ENCODE measurements at regions not wholly inside any gene's neighbourhood (a gene's known extent, or its start where the extent isn't known, plus 50 kb on each side); places are given as distances from the start of the nearest gene placed in this dataset.

DNA sequence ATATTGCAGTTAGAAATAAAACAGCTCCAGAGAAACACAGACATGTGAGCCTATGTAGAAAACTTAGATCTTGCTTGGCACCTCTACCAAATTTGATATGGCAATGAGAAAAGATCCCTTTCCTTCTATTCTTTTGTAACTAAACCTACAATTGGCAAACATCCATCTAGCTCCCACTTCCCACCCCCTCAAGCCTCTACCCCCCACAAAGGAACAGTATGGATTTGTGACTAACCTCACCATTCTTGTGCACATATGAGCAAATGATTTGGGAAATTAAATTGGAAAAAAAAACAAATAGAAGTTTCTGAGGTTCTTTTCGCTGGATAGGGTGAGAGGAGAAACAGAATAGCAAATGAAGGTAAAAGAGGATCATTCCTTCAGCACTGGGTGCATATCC, 85.8 kb upstream of the TIAM2 start:
- peaks cover 9% of the 10 kb centered on the region for H3K36me3 Mint-ChIP-seq (ENCODE audit: low read depth)
- H3K27ac Mint-ChIP-seq, result no peak overlapping the region
- H3K27me3 Mint-ChIP-seq, result no peaks in the 10 kb centered on the region
- peaks cover 9% of the 10 kb centered on the region for H3K4me1 Mint-ChIP-seq (ENCODE audit: low read depth)
- no peak overlapping the region for H3K4me3 Mint-ChIP-seq
- DNase-seq, result no peak
- no peaks in the 10 kb centered on the region for H3K9me3 Mint-ChIP-seq

DNA sequence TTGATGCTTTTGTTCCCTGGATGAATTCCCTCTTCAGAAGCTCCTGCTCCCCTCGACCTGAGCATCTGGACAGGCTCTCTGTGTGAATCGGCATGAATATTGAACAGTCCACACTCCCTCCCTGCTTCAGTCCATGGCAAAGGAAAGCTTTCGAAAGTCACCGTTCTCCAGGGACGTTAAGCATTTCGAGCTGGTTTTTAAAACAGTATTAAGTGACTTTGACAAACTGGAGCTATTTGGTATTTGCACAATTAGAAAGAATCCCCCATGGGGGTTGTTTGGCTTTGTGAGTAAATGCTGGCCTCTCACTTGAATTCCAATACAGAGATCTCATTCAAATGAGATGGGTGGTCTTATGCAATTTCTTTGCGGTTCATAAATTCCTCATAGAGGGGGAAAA, 85.3 kb upstream of the TIAM2 start:
- H3K27me3 Mint-ChIP-seq, result no peaks in the 10 kb centered on the region
- no peak overlapping the region for H3K27ac Mint-ChIP-seq
- no peak overlapping the region for H3K4me3 Mint-ChIP-seq
- peaks cover 9% of the 10 kb centered on the region for H3K36me3 Mint-ChIP-seq (ENCODE audit: low read depth)
- peaks cover 13% of the 10 kb centered on the region for H3K4me1 Mint-ChIP-seq (ENCODE audit: low read depth)
- H3K9me3 Mint-ChIP-seq, result no peaks in the 10 kb centered on the region
- no peak for DNase-seq

DNA sequence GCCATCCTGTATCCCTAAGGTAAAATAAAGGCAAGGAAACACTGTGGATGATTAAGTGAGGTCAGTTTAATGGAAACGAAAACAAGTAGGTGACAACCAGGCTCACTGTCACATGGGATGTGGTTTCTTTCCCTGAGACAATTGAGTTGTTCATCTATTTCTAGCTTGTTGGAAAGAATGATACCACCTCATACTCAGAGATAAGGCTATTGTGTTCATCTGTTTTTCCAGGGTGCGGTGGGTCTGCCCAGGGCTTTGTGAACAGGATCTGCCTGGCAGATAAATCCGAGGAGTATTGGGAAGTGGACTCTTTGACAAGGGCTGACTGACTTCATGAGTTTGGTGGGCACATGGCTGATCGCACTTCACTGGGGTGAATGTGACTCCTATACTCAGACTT, 80.8 kb upstream of the TIAM2 start:
- no peak overlapping the region for H3K4me3 Mint-ChIP-seq
- no peaks in the 10 kb centered on the region for H3K27me3 Mint-ChIP-seq
- no peaks in the 10 kb centered on the region for H3K36me3 Mint-ChIP-seq (ENCODE audit: low read depth)
- no peak for DNase-seq
- peaks cover 14% of the 10 kb centered on the region for H3K4me1 Mint-ChIP-seq (ENCODE audit: low read depth)
- H3K27ac Mint-ChIP-seq, result peak overlapping the region; percentile 10
- H3K9me3 Mint-ChIP-seq, result no peaks in the 10 kb centered on the region

DNA sequence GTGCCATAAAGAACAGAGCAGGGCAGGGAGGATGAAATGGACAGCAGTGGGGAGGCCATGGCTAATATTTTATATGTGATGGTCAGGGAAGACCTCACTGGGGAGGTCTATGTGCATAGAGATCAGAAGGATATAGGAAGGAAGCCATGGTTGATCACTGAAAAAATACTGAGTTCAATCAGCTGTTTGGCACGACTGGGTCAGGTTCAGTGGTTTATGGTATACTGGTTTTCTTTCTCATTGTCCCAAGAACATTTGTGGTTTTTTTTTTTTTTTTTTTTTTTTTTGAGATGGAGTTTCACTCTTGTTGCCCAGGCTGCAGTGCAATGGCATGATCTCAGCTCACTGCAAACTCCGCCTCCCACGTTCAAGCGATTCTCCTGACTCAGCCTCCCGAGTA, 78.3 kb upstream of the TIAM2 start:
- Mint-ChIP-seq H3K36me3 (ENCODE audit: low read depth) (no peaks in the 10 kb centered on the region), H3K27ac (no peak overlapping the region), H3K27me3 (no peaks in the 10 kb centered on the region), H3K4me3 (no peak overlapping the region), H3K4me1 (ENCODE audit: low read depth) (peaks cover 21% of the 10 kb centered on the region), H3K9me3 (no peaks in the 10 kb centered on the region)
- no peak for DNase-seq

DNA sequence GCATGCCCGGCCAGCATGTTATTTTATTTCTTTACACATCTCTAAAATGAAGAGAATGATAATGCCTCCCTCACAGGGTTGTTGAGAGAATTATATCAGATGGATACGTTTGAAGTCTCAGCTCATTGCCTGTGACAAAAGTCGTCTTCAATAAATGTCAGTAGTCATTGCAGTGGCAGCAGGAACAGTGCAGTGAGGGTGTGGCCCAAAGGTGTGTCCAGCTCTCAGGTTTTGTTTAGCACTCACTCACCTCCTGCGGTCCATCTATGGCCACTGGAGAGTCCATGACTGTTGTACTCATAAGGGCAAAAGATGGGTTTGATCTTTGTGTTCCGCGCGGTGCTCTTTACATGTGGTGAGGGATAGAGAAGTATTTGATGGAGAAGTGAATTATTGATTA, 77.2 kb upstream of the TIAM2 start:
- no peak for DNase-seq
- Mint-ChIP-seq H3K4me1 (ENCODE audit: low read depth) (peaks cover 21% of the 10 kb centered on the region), H3K27ac (no peak overlapping the region), H3K4me3 (no peak overlapping the region), H3K9me3 (no peaks in the 10 kb centered on the region), H3K36me3 (ENCODE audit: low read depth) (no peaks in the 10 kb centered on the region), H3K27me3 (no peaks in the 10 kb centered on the region)

DNA sequence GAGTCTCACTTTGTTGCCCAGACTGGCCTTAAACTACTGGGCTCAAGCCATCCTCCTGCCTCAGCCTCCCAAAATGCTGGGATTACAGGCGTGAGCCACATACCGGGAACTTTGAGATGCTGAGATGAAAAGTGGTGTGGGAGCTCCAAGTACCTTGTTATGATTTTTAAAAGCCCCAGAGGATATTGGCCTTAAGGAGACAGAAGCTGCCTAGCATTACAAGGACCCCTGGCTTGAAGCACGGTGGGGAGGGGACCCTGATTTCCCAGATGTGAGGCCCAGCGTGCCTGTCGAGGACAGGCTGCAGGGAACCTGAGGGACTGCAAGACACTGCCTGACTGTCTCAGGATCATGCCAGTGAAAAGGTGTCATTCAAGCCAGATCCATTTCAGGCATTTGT, 75.3 kb upstream of the TIAM2 start:
- Mint-ChIP-seq H3K27me3 (no peaks in the 10 kb centered on the region), H3K9me3 (no peaks in the 10 kb centered on the region), H3K4me3 (no peak overlapping the region), H3K27ac (no peak overlapping the region), H3K4me1 (ENCODE audit: low read depth) (peaks cover 19% of the 10 kb centered on the region), H3K36me3 (ENCODE audit: low read depth) (no peaks in the 10 kb centered on the region)
- no peak for DNase-seq

DNA sequence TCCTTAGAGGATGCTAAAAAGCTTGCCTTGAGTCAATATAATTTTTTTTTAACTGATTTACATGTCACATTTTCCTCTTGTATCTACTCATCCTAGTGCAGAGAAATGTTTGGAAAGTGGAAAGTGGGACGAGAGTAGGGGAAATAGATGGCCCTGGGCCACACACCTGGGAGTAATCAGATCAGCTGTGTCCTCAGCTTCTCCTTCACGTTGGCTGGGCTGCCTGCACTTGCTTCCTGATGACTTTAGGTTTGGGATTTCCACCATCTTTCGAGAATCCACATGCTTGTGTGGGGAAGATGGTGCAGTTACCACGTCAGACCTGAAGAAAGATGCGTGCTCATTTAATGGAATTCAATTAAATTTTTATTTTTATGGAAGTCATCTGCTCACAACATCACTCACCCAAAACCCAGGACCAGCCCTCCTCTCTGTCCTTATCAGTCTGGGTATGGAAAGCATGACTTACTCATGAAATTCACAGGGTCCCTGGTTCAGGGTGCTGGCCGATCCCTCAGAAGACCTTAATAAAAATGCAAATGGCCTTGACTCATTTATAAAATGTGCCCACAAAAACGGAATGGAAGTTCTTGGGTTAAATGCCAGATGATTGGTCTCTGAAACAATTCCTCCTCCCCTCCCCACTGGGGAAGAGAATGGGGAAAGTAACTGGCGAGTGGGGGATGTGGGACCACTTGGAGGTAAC, 74.5 kb upstream of the TIAM2 start:
- Mint-ChIP-seq H3K36me3 (ENCODE audit: low read depth) (no peaks in the 10 kb centered on the region), H3K4me1 (ENCODE audit: low read depth) (peaks cover 15% of the 10 kb centered on the region), H3K27ac (no peak overlapping the region), H3K4me3 (no peak overlapping the region), H3K9me3 (no peaks in the 10 kb centered on the region), H3K27me3 (no peaks in the 10 kb centered on the region)
- no peak for DNase-seq

DNA sequence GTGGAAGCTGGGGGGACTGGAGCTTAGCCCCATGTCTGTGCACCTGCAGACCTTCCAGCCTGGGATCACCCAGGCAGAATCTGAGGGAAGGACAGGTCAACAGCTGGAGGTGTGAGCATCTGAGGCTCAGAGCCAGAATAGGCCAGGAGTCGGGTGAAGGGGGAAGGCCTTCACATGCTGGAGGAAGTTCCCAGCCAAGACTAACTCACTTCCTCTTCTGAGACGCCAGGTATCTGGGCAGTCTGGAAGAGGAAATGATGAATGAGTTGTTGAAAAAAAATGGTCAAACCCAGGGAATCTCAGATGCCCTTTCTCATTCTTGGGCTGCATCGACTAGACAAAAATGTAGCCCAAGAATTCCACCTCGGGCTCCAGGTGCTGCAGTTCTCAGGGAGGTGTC, 73.6 kb upstream of the TIAM2 start:
- Mint-ChIP-seq H3K9me3 (no peaks in the 10 kb centered on the region), H3K27ac (no peak overlapping the region), H3K4me1 (ENCODE audit: low read depth) (peaks cover 15% of the 10 kb centered on the region), H3K4me3 (no peak overlapping the region), H3K36me3 (ENCODE audit: low read depth) (no peaks in the 10 kb centered on the region), H3K27me3 (no peaks in the 10 kb centered on the region)
- no peak for DNase-seq

DNA sequence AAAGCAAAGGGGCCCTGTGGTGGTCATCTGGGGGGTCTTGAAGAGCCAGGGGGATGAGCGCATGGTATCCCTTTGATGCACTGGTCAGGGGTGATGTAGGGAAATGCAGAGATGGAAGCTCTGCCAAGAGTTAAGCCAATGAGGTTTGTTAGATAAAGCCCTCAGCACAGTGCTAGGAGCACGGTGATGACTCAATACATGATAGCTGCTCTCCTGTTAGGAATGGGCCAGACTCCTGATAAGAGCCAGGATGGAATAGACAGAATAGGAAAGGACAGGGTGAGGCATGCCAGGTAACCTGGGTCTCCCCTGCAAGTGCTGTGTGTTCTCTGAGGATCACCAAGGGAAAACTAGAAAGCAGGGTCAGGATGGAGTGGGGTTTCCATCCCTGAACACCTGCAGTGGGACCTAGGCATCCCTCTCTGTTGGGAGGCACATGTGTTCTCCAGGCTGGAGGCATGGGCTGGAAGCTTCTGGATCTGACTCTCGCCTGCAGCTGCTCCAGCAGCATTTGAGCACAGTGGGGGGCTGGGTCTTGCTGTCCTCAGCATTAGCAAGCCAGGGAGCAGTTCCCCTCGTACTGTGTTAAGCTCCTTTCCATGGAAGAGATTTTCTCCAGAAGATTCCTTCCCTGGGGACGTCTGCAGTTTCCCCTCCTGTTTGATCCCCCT, 71.8 kb upstream of the TIAM2 start:
- Mint-ChIP-seq H3K36me3 (ENCODE audit: low read depth) (no peaks in the 10 kb centered on the region), H3K9me3 (no peaks in the 10 kb centered on the region), H3K27ac (no peak overlapping the region), H3K4me3 (no peak overlapping the region), H3K27me3 (no peaks in the 10 kb centered on the region), H3K4me1 (ENCODE audit: low read depth) (peaks cover 14% of the 10 kb centered on the region)
- DNase-seq, result no peak

DNA sequence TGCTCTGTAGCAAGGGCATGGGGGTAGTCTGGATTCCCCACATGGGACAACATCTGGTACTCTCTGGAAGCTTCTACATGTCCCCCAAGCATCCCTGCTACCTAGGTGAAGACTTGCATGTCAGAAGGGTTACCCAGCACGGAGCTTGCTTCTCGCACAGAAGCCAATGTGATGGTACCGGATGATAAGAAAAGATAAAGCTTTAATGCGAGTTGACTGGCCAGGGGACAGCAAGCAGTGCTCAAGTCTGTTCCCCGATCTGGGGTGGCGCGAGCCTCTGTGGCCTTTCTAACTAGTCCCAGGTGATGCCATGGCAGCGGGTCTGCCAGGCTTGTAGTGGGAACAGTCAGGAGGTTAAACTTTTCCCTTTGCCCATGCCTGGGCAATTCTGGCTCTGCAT, 70.0 kb upstream of the TIAM2 start:
- Mint-ChIP-seq H3K4me1 (ENCODE audit: low read depth) (peaks cover 17% of the 10 kb centered on the region), H3K9me3 (no peaks in the 10 kb centered on the region), H3K27me3 (no peaks in the 10 kb centered on the region), H3K27ac (no peak overlapping the region), H3K4me3 (no peak overlapping the region), H3K36me3 (ENCODE audit: low read depth) (no peaks in the 10 kb centered on the region)
- DNase-seq, result no peak

DNA sequence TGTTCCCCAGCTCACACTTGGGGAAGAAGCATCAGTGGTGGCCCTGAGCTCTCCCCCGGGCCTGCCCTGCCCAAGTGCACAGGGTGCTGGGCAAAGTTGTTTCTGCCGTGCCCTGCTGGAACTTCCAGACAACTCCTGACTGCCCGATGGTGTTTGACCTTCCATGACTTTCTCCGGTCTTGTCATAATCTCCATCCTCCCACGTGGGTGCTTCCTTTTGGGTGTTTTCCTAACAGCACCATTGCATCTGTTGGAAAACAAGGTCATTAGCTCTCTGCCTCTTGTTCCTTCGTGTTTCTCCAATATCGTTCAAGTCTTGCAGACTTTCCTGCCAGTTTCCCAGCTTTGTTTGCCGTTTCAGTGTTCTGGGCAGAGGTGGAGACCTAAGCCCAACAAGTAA, 68.7 kb upstream of the TIAM2 start:
- no peak for DNase-seq
- Mint-ChIP-seq H3K27me3 (no peaks in the 10 kb centered on the region), H3K9me3 (no peaks in the 10 kb centered on the region), H3K4me1 (ENCODE audit: low read depth) (peaks cover 14% of the 10 kb centered on the region), H3K27ac (no peak overlapping the region), H3K36me3 (ENCODE audit: low read depth) (no peaks in the 10 kb centered on the region), H3K4me3 (no peak overlapping the region)

DNA sequence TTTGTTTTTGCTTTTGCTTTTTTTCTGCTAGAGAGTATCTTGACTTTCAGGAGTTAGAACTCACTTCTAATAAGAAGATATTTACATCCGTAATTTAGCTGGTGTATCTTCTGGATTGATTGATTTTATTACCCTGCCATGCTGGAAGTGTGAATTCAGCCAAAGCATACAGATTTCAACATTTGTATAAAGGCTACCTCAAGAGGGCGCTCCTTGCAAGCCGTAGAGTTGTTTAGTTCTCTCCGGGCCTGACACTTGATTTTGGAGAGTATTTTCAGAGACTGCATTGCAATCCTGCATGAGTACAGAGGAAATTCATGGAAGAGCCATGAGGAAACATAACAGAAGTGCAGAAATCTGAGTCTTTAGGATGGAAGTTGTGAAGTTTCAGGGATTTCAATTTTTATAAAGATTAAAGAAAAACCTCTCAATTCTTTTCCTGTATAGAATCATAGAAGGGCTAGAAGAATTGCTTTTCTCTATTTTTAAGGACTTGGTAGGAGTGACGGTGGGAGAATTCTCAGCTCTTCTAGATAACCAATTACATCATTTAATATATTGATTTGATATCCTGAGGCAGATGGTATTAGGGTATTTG, 66.7 kb upstream of the TIAM2 start:
- Mint-ChIP-seq H3K4me3 (no peak overlapping the region), H3K27me3 (no peaks in the 10 kb centered on the region), H3K36me3 (ENCODE audit: low read depth) (no peaks in the 10 kb centered on the region), H3K27ac (no peak overlapping the region), H3K9me3 (no peaks in the 10 kb centered on the region), H3K4me1 (ENCODE audit: low read depth) (peaks cover 15% of the 10 kb centered on the region)
- DNase-seq, result peak; percentile 64

DNA sequence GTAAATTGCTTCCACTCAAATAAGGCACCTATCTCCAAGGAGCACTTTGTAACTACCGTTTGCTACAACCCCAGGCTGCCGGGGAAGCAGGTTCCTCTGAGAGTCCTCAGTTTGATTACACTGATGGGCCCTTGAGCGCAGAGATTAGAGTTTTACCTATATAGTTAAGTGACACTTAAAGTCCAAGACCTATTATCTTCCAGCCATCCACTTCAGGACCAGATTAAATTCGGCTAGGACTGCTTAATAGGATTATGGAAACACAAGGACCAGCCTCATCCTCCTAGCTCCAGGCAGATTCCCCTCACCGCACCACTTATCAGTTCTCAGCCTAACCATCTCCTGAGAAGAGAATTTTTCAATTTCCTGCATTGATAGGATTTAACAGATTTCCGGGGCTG, 64.7 kb upstream of the TIAM2 start:
- no peak for DNase-seq
- Mint-ChIP-seq H3K27me3 (no peaks in the 10 kb centered on the region), H3K9me3 (no peaks in the 10 kb centered on the region), H3K36me3 (ENCODE audit: low read depth) (no peaks in the 10 kb centered on the region), H3K27ac (no peak overlapping the region), H3K4me3 (no peak overlapping the region), H3K4me1 (ENCODE audit: low read depth) (peaks cover 13% of the 10 kb centered on the region)

DNA sequence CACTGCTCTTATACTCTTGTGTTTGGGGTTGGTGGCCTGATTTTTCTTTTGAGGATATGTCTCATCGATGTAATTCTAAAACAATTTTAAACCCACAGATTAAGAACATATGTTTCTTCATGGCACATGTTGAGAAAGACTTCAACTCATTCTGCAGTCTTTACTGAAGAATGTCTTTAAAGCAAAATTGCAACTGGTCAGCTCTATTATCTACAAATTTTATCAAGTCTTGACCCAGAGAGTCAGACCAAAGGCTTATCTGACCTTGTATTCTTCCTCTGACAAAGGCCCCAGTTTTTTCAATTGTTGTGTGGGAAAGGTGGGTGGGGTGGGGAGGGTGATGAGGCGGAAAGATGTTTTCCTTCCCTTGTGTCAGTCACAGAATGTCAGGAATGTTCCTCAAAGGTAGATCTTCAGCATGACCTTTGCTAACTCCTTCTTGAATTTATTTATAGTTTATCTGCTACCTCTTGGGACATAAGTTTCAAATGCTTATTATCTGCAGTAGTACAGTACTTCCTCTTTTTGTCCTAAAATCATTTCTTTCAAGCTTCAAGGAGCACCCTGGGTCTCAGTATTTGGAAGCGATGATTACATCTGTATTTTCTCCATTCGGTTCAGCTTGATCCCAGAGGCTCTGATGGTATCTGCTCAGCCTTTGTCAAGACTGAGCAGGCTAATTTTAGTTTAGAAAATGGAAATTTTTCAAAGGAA, 63.2 kb upstream of the TIAM2 start:
- DNase-seq, result no peak
- peaks cover 13% of the 10 kb centered on the region for H3K4me1 Mint-ChIP-seq (ENCODE audit: low read depth)
- H3K27ac Mint-ChIP-seq, result no peak overlapping the region
- no peaks in the 10 kb centered on the region for H3K27me3 Mint-ChIP-seq
- H3K4me3 Mint-ChIP-seq, result no peak overlapping the region
- no peaks in the 10 kb centered on the region for H3K36me3 Mint-ChIP-seq (ENCODE audit: low read depth)
- no peaks in the 10 kb centered on the region for H3K9me3 Mint-ChIP-seq

DNA sequence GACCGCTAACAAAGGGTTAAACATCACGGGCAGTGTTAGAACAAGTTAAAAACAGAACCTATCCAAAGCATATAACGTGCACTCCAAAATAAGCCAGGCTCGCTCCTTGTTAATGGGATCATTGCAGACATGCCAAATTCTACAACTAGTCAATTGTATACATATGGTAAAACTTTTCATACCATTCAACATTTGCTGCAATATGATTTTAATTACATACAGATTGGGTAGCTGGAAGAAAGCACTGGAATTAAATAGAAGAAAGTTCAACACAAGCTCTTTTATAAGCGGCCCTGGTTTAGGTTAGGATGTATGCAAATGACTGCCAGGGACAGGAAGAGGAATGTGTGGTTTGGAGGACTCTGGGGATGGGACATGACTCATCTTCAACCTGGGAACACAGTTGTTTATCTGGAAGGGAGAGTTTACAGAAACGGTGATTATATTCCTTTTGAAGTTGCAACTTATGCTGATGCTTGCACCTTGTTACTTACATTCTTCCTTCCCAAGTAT, 62.5 kb upstream of the TIAM2 start:
- Mint-ChIP-seq H3K36me3 (ENCODE audit: low read depth) (no peaks in the 10 kb centered on the region), H3K27ac (no peak overlapping the region), H3K9me3 (no peaks in the 10 kb centered on the region), H3K4me3 (no peak overlapping the region), H3K27me3 (no peaks in the 10 kb centered on the region), H3K4me1 (ENCODE audit: low read depth) (peaks cover 13% of the 10 kb centered on the region)
- DNase-seq, result no peak
